ENCODE measurements at regions not wholly inside any gene's neighbourhood (a gene's known extent, or its start where the extent isn't known, plus 50 kb on each side); places are given as distances from the start of the nearest gene placed in this dataset.

- no peak for TF ChIP-seq CTCF (IDR thresholded peaks at IDR 0.05; ENCODE audit: unreplicated experiment in 3 of 3)
- Mint-ChIP-seq H3K27me3 (ENCODE audit: low read depth) (peaks cover 6% of the 10 kb centered on the region), H3K4me1 (peaks cover 57% of the 10 kb centered on the region), H3K27ac (peak overlapping the region in 2 of 3 experiments; percentile 66 to 76), H3K9me3 (no peaks in the 10 kb centered on the region), H3K4me3 (peak overlapping the region; percentile 75 to 89 (median 83)), H3K36me3 (ENCODE audit: low read depth) (no peaks in the 10 kb centered on the region)
These were observed 56.6 kb upstream of the GSE1 start for GRCh38 chr16:85556456-85557082.

- H3K27me3 Mint-ChIP-seq (ENCODE audit: low read depth) = peaks cover 5% of the 10 kb centered on the region
- peak overlapping the region; percentile 75 to 89 (median 83) for H3K4me3 Mint-ChIP-seq
- no peaks in the 10 kb centered on the region for H3K9me3 Mint-ChIP-seq
- no peaks in the 10 kb centered on the region for H3K36me3 Mint-ChIP-seq (ENCODE audit: low read depth)
- peaks cover 61% of the 10 kb centered on the region for H3K4me1 Mint-ChIP-seq
- no peak for TF ChIP-seq CTCF (IDR thresholded peaks at IDR 0.05; ENCODE audit: unreplicated experiment in 3 of 3)
- H3K27ac Mint-ChIP-seq = peak overlapping the region; percentile 69 to 77 (median 76)
These were observed 55.8 kb upstream of the GSE1 start for GRCh38 chr16:85557083-85557970.

- Mint-ChIP-seq H3K9me3 (no peaks in the 10 kb centered on the region), H3K4me1 (peaks cover 64% of the 10 kb centered on the region), H3K4me3 (peak overlapping the region; percentile 75 to 89 (median 83)), H3K27ac (peak overlapping the region; percentile 69 to 77 (median 76)), H3K36me3 (ENCODE audit: low read depth) (no peaks in the 10 kb centered on the region), H3K27me3 (ENCODE audit: low read depth) (peaks cover 5% of the 10 kb centered on the region)
- no peak for TF ChIP-seq CTCF (IDR thresholded peaks at IDR 0.05; ENCODE audit: unreplicated experiment in 3 of 3)
These were observed 55.0 kb upstream of the GSE1 start for GRCh38 chr16:85557971-85558657.

GRCh38 chr16:85560932-85561247 lies 52.2 kb upstream of the GSE1 start:
- Mint-ChIP-seq H3K4me3 (peak overlapping the region in 1 of 3 experiments; percentile 23), H3K27ac (peak overlapping the region in 2 of 3 experiments; percentile 15 to 29)
- TF ChIP-seq CTCF (IDR thresholded peaks at IDR 0.05; ENCODE audit: unreplicated experiment in 3 of 3) = no peak

GRCh38 chr16:85561248-85562092 lies 51.7 kb upstream of the GSE1 start:
- H3K9me3 Mint-ChIP-seq = no peaks in the 10 kb centered on the region
- no peaks in the 10 kb centered on the region for H3K27me3 Mint-ChIP-seq (ENCODE audit: low read depth)

More at GRCh38 chr16:85560932-85561247, 52.2 kb upstream of the GSE1 start:
- Mint-ChIP-seq H3K4me1 (peaks cover 69% of the 10 kb centered on the region), H3K36me3 (ENCODE audit: low read depth) (peaks cover 5% of the 10 kb centered on the region), H3K9me3 (no peaks in the 10 kb centered on the region), H3K27me3 (ENCODE audit: low read depth) (no peaks in the 10 kb centered on the region)

More at GRCh38 chr16:85561248-85562092, 51.7 kb upstream of the GSE1 start:
- TF ChIP-seq CTCF (IDR thresholded peaks at IDR 0.05; ENCODE audit: unreplicated experiment in 3 of 3) = no peak
- peak overlapping the region in 2 of 3 experiments; percentile 7 to 23 for H3K4me3 Mint-ChIP-seq
- H3K27ac Mint-ChIP-seq = peak overlapping the region; percentile 80 to 90 (median 83)
- peaks cover 72% of the 10 kb centered on the region for H3K4me1 Mint-ChIP-seq
- H3K36me3 Mint-ChIP-seq (ENCODE audit: low read depth) = peaks cover 5% of the 10 kb centered on the region

Data from nephron (organoid).